ENCODE measurements at regions not wholly inside any gene's neighbourhood (a gene's known extent, or its start where the extent isn't known, plus 50 kb on each side); places are given as distances from the start of the nearest gene placed in this dataset.

DNA sequence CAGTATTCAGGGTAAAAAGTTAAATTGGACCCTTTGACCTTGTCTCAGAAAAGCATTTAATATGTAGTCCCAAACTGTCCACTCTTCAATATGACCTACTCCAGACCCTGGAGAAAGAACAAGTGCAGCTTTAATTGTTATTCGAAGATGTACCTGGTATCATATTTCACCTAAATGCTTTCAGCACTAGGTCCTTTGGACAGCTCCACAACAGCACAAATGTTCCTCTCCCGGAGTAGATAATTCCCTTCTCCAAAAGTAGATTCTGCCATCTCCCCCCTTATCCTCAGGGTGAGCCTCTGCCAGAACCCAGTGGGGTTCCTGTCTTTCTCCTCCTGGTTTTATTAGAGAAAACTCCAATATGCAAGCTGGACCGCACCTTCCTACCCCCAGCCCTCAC lies 104.5 kb upstream of the AJAP1 start:
- H3K27me3 Mint-ChIP-seq (ENCODE audit: low read depth): no peaks in the 10 kb centered on the region

DNA sequence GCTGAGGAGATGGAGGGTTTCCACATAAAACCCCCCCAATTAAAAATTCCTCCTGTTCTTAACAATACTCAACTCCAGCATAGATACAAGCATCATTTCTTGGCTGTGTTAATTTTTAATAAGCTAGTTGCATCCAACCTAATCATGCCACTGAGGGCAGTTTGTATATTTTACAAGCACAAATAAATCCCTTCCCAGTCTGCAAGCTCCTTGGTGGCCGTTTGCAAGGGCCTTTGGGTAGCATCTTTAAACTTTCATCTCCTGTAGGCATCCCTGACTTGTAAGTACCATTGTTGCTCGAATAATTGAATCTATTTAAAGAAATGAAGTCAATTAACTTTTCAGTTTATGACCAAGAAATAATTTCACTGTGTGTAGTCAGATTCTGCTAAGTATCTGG lies 103.5 kb upstream of the AJAP1 start:
- DNase-seq (no peak), ATAC-seq (replicated peaks in 1 of 2) (no peak)
- Mint-ChIP-seq H3K4me3 (no peak overlapping the region), H3K9me3 (peaks cover 2 to 4% of the 10 kb centered on the region in 2 donors), H3K27me3 (ENCODE audit: low read depth) (no peaks in the 10 kb centered on the region), H3K36me3 (ENCODE audit: insufficient read depth in 2 of 2) (no peaks in the 10 kb centered on the region), H3K4me1 (ENCODE audit: low read depth) (no peaks in the 10 kb centered on the region), H3K27ac (no peak overlapping the region)

More for the DNA sequence above, 104.5 kb upstream of the AJAP1 start:
- Mint-ChIP-seq H3K4me3 (no peak overlapping the region), H3K9me3 (peaks cover 2 to 4% of the 10 kb centered on the region in 2 donors), H3K27ac (no peak overlapping the region), H3K36me3 (ENCODE audit: insufficient read depth in 2 of 2) (no peaks in the 10 kb centered on the region), H3K4me1 (ENCODE audit: low read depth) (no peaks in the 10 kb centered on the region)
- DNase-seq (no peak), ATAC-seq (replicated peaks in 1 of 2) (no peak)

DNA sequence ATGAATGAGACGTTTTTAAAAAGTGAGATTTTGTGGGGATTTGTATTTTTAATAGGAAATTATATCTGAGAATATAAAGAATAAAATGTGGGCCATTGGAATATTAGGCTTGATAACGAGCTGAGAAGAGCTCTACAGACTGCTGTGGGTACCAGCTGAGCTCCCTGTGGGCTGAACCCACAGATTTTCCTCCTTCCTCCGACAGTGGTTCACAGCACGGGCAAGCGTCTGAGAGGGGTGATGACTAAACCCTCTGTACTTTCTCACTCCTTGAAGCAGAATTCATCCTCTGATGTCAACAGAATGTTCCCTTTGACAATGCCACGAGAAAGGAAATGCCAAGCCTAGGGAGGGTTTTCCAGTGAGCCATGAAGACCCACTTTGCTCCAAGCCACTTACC lies 102.7 kb upstream of the AJAP1 start:
- Mint-ChIP-seq H3K9me3 (peaks cover 2 to 4% of the 10 kb centered on the region in 2 donors), H3K4me3 (no peak overlapping the region), H3K36me3 (ENCODE audit: insufficient read depth in 2 of 2) (no peaks in the 10 kb centered on the region), H3K27ac (no peak overlapping the region), H3K27me3 (ENCODE audit: low read depth) (no peaks in the 10 kb centered on the region), H3K4me1 (ENCODE audit: low read depth) (no peaks in the 10 kb centered on the region)
- ATAC-seq (replicated peaks in 1 of 2): no peak
- DNase-seq: no peak

DNA sequence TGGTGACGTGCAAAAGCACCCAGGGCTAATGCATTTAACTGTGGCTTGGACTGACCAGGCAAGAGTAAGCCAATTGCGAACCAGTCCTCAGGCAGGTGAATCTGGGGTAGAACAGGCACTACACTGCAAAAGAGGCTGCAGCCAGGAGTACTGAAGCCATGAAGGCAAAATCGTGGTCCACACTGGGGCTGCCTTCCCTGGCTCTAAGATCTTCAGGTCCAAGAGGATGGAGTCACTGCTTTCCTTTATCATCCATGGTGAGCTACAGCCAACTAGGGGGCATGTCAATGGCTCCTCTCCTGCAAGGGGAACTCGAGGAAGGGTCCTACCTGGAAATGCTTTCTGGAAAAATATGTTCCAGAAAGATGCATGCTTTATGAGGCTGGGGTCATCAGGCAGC lies 100.6 kb upstream of the AJAP1 start:
- no peak overlapping the region for H3K4me3 Mint-ChIP-seq
- H3K36me3 Mint-ChIP-seq (ENCODE audit: insufficient read depth in 2 of 2): no peaks in the 10 kb centered on the region
- ATAC-seq (replicated peaks in 1 of 2) (no peak), DNase-seq (no peak)
- H3K27me3 Mint-ChIP-seq (ENCODE audit: low read depth): peaks cover 2% of the 10 kb centered on the region
- H3K27ac Mint-ChIP-seq: no peak overlapping the region
- peaks cover 2 to 4% of the 10 kb centered on the region in 2 donors for H3K9me3 Mint-ChIP-seq
- H3K4me1 Mint-ChIP-seq (ENCODE audit: low read depth): no peaks in the 10 kb centered on the region

DNA sequence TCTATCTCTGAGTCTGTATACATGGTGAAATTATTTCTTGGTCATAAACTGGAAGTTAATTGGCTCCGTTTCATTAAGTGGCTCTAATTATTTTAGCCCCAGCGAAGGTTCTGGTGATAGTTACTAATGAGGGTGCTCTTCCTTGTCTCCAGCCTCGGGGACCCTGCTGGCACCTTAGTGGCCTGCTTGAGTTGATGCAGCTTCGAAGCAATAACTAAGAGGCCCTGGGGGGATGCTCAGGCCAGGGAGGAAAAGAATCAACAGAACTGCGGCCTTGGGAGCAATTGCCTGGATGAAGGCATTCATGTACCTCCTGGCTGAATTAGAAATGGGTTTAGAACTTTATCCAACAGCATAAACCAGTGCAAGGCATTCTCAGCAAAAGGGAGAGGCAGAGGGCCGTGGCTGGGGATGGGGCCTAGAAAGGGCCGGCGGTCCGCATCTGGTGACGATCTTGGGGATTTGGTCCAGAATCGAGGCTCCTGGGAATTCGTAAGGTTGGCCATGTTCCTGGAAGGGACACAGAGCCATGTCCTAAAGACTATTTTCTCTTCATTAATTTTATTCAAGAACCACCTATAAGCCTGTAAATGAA lies 100.0 kb upstream of the AJAP1 start:
- DNase-seq (no peak), ATAC-seq (replicated peaks in 1 of 2) (no peak)
- Mint-ChIP-seq H3K9me3 (peaks cover 2 to 4% of the 10 kb centered on the region in 2 donors), H3K4me1 (ENCODE audit: low read depth) (no peaks in the 10 kb centered on the region), H3K4me3 (no peak overlapping the region), H3K36me3 (ENCODE audit: insufficient read depth in 2 of 2) (no peaks in the 10 kb centered on the region), H3K27me3 (ENCODE audit: low read depth) (peaks cover 6% of the 10 kb centered on the region), H3K27ac (no peak overlapping the region)

DNA sequence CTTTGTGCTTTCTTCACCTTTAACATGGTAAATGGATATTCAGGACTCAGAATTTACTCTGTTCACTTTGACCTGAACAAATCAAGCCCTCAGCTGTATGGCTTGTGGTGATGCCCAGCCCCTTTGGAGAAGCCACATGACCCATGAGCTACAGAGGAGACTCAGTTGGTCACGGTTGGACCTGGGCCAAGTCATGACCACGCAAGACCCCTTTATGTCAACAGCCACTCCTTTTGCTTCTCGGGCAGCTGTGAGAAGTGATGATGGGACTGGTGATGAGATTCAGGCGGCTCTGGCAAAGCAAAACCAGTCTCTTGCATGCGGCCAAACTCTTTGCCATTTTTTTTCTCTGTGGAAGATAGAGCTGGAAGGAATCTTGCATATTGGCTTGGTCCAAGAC lies 96.5 kb upstream of the AJAP1 start:
- H3K4me1 Mint-ChIP-seq (ENCODE audit: low read depth): no peaks in the 10 kb centered on the region
- H3K36me3 Mint-ChIP-seq (ENCODE audit: insufficient read depth in 2 of 2): no peaks in the 10 kb centered on the region
- H3K27ac Mint-ChIP-seq: no peak overlapping the region
- H3K27me3 Mint-ChIP-seq (ENCODE audit: low read depth): peaks cover 11% of the 10 kb centered on the region
- H3K9me3 Mint-ChIP-seq: peaks cover 0 to 1% of the 10 kb centered on the region in 2 donors
- DNase-seq (no peak), ATAC-seq (replicated peaks in 1 of 2) (no peak)
- no peak overlapping the region for H3K4me3 Mint-ChIP-seq

DNA sequence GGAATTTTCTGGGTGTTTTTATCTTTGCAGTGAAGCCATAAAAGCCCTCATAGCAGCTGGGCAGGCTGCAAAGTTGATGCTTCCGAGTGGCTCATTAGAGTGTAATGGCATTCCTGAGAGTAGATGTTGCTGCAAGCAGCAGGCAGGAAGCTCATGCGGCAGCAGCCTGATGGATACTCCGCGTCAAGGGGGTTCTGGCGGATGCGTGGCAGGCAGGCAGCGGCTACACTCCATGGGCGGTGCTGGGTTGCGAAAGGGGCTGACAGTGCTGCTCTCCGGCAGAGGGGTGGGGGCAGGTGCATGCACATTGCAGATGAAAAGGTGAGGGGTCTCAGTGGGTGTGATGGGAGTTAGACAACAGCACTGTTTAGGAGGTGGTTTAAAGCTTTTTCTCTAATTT lies 93.2 kb upstream of the AJAP1 start:
- no peak overlapping the region for H3K27ac Mint-ChIP-seq
- H3K4me1 Mint-ChIP-seq (ENCODE audit: low read depth): no peaks in the 10 kb centered on the region
- ATAC-seq (replicated peaks in 1 of 2): no peak
- no peaks in the 10 kb centered on the region for H3K9me3 Mint-ChIP-seq
- no peak overlapping the region for H3K4me3 Mint-ChIP-seq
- DNase-seq: no peak
- H3K27me3 Mint-ChIP-seq (ENCODE audit: low read depth): peaks cover 14% of the 10 kb centered on the region
- H3K36me3 Mint-ChIP-seq (ENCODE audit: insufficient read depth in 2 of 2): no peaks in the 10 kb centered on the region

DNA sequence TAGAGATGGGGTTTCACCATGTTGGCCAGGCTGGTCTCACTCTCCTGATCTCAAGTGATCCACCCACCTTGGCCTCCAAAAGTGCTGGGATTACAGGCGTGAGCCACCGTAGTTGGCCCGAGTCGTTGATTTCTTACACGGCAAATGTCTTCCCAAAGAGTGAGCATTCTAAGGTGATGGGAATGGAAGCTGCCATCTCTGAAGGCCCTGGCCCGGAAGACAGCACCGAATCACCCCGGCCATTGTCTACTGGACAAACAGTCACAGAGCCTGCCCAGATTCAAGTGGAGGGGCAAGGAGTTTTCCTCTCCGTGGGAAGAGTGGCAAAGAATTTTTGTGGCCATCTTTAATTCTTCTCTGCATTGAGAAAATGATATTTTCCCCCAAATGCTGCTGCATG lies 92.1 kb upstream of the AJAP1 start:
- Mint-ChIP-seq H3K9me3 (no peaks in the 10 kb centered on the region), H3K27ac (no peak overlapping the region), H3K4me3 (no peak overlapping the region), H3K36me3 (ENCODE audit: insufficient read depth in 2 of 2) (no peaks in the 10 kb centered on the region), H3K4me1 (ENCODE audit: low read depth) (no peaks in the 10 kb centered on the region), H3K27me3 (ENCODE audit: low read depth) (peaks cover 20% of the 10 kb centered on the region)
- ATAC-seq (replicated peaks in 1 of 2) (no peak), DNase-seq (no peak)

DNA sequence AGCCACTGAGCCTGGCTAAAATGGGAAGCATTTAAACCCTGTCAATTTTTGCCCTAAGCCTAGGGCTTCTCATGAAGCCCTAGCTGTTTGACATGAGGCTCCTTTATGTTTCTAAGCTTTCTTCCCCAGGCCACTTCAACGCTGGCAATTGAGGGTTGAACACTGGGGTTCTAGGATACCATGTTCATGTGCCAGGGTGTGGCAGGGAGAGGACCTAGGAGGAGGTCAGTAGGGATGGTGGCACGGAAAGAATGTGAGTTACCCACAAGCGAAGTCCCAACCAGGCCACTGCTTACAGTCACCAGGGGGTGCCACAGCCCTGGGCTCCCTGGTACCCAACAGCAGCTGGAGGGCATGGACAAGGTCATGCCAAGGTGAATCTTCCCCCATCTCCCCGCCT lies 90.8 kb upstream of the AJAP1 start:
- ATAC-seq (replicated peaks in 1 of 2) (no peak), DNase-seq (no peak)
- Mint-ChIP-seq H3K36me3 (ENCODE audit: insufficient read depth in 2 of 2) (no peaks in the 10 kb centered on the region), H3K4me3 (no peak overlapping the region), H3K4me1 (ENCODE audit: low read depth) (no peaks in the 10 kb centered on the region), H3K27ac (no peak overlapping the region), H3K27me3 (ENCODE audit: low read depth) (peaks cover 19% of the 10 kb centered on the region), H3K9me3 (no peaks in the 10 kb centered on the region)

DNA sequence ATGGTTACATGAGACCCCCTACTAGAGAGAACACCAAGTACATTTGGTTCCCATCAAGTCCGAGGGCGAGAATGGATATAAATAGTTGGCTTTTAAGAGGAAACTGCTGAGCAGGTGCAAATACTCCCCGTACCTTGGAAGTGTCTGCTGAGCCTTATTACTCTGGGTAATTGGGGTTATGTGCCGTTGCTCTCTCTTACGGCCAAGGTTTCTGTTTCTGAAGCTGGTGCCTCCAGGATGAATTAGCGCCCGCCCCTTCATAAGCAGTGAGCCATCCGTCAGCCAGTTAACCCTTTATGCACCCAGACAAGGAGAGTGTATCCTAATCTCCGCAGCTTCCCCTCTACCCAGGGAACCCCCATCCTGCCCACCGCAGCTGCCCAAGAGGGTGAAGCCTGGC lies 90.4 kb upstream of the AJAP1 start:
- H3K27me3 Mint-ChIP-seq (ENCODE audit: low read depth): peaks cover 14% of the 10 kb centered on the region
- no peak overlapping the region for H3K4me3 Mint-ChIP-seq
- no peaks in the 10 kb centered on the region for H3K9me3 Mint-ChIP-seq
- no peaks in the 10 kb centered on the region for H3K4me1 Mint-ChIP-seq (ENCODE audit: low read depth)
- DNase-seq (no peak), ATAC-seq (replicated peaks in 1 of 2) (no peak)
- H3K36me3 Mint-ChIP-seq (ENCODE audit: insufficient read depth in 2 of 2): no peaks in the 10 kb centered on the region
- H3K27ac Mint-ChIP-seq: no peak overlapping the region

DNA sequence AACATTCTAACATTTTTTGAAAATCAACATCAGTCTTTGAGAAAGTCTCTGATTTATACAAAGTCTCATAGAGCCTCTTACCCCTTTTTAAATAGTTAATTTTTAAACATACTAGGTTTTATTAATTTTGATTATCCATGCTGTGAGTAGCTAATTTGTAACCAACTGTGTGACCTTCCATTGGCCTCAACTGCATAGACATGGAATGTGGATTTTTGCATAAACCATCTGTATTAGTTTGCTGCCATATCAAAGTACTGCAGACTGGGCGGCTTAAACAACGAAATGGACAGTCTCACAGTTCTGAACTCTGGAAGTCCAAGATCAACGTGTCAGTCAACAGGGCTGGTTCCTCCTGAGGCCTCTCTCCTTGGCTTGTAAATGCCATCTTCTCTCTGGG lies 89.2 kb upstream of the AJAP1 start:
- Mint-ChIP-seq H3K27ac (no peak overlapping the region), H3K36me3 (ENCODE audit: insufficient read depth in 2 of 2) (no peaks in the 10 kb centered on the region), H3K27me3 (ENCODE audit: low read depth) (peaks cover 13% of the 10 kb centered on the region), H3K4me3 (no peak overlapping the region), H3K4me1 (ENCODE audit: low read depth) (no peaks in the 10 kb centered on the region), H3K9me3 (no peaks in the 10 kb centered on the region)
- DNase-seq (no peak), ATAC-seq (replicated peaks in 1 of 2) (no peak)

DNA sequence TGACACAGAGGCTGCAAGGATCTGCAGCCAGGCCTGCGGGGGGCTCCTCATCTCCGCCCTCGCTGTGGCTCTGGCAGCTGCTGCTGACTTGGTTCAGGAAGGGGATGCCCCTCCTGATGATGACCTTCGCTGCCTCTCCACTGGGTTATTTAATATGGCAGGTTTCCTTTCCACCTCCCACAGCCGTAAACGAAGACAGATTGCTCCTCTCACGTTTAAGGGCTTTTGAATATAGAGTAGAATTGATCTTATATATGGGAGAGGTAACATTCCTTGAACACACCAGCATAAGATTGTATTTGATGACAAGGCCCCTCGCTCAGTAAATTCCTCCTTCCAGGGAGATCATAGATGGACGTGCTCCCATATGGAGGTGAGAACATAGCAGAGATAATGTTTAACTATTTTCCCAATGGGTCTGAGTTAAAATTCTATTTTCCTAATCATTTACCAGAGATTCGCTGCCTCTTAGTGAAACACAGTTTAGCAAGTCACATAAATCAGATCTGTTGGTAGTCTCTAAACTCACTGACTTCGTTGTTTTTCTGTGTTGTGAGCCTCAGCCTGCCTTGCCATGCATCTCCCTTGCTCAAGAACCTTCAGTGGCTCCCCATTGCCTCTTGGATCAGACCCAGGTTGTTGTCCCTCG lies 88.5 kb upstream of the AJAP1 start:
- peaks cover 13% of the 10 kb centered on the region for H3K27me3 Mint-ChIP-seq (ENCODE audit: low read depth)
- ATAC-seq (replicated peaks in 1 of 2): no peak
- H3K36me3 Mint-ChIP-seq (ENCODE audit: insufficient read depth in 2 of 2): no peaks in the 10 kb centered on the region
- H3K4me1 Mint-ChIP-seq (ENCODE audit: low read depth): no peaks in the 10 kb centered on the region
- DNase-seq: no peak
- H3K9me3 Mint-ChIP-seq: no peaks in the 10 kb centered on the region
- H3K4me3 Mint-ChIP-seq: no peak overlapping the region
- H3K27ac Mint-ChIP-seq: no peak overlapping the region

DNA sequence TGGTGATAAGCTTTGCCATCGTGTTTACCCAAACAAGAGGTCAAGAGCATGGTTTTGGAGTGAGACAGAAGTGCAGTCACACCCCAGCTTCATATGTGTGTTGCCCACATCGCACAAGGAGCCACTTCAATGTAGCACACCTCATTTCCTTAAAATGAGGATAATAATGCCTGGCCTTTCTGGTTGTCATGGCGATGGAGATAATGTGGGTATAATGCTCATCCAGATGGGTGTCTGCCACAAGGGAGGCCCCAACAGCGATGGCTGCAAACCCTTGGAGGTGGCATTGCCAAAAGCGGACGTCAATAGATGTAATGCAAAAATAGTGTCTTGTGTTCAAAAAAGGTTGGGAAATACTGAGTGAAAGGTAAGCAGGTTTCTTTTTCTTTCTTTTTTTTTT lies 83.1 kb upstream of the AJAP1 start:
- peaks cover 10% of the 10 kb centered on the region for H3K27me3 Mint-ChIP-seq (ENCODE audit: low read depth)
- ATAC-seq (replicated peaks in 1 of 2) (no peak), DNase-seq (no peak)
- no peak overlapping the region for H3K4me3 Mint-ChIP-seq
- no peaks in the 10 kb centered on the region for H3K4me1 Mint-ChIP-seq (ENCODE audit: low read depth)
- no peaks in the 10 kb centered on the region for H3K36me3 Mint-ChIP-seq (ENCODE audit: insufficient read depth in 2 of 2)
- H3K27ac Mint-ChIP-seq: no peak overlapping the region
- no peaks in the 10 kb centered on the region for H3K9me3 Mint-ChIP-seq

DNA sequence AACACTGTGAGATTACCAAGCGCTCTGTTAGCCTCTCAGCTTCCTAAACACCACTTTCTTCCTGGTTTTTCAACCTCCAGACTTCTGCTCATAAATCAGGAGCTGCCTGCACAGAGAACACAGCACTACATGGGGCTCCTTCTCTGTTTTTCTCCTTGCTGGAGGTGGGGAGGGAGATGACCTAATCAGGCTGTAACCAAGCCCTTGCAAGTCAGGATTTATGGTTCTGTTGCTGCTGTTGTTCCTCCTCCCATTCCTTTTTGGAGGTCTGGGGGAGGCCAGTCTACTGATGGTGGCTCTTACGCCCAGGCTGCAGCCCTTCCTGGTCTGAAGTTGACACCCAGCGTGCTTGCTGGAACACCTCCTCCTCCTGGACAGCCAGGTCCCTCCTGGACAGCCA lies 80.9 kb upstream of the AJAP1 start:
- no peaks in the 10 kb centered on the region for H3K36me3 Mint-ChIP-seq (ENCODE audit: insufficient read depth in 2 of 2)

More for the DNA sequence above, 80.9 kb upstream of the AJAP1 start:
- ATAC-seq (replicated peaks in 1 of 2) (no peak), DNase-seq (no peak)
- H3K4me3 Mint-ChIP-seq: no peak overlapping the region
- H3K9me3 Mint-ChIP-seq: no peaks in the 10 kb centered on the region
- peaks cover 16% of the 10 kb centered on the region for H3K27me3 Mint-ChIP-seq (ENCODE audit: low read depth)
- H3K4me1 Mint-ChIP-seq (ENCODE audit: low read depth): no peaks in the 10 kb centered on the region
- no peak overlapping the region for H3K27ac Mint-ChIP-seq

Measured in activated T-cell treated with anti-CD3 and anti-CD28 coated beads, Interleukin-2, amount 50 U/mL, for 72 hours (primary cell).